Muscle layer of colon (tissue), 2 donors: ENCODE measurements at regions not wholly inside any gene's neighbourhood (a gene's known extent, or its start where the extent isn't known, plus 50 kb on each side); places are given as distances from the start of the nearest gene placed in this dataset.
"Not testable (repeated sequence)": the region's sequence is repeated elsewhere in the genome, so short reads cannot be mapped to it uniquely, and the experiment has no call there.

Experiments used
- H3K27ac ChIP-seq: one replicate; pipeline ENCODE4 v1.7.0; 2013; ENCODE audit warnings: low read depth, mild to moderate bottlenecking, low read length, moderate library complexity
- H3K27me3 ChIP-seq, 2 donors: one replicate each; pipeline ENCODE4 v1.7.0; 2013; ENCODE audit warnings: low read length in 2 of 2, mild to moderate bottlenecking in 2 of 2; ENCODE audit not compliant: insufficient read depth in 2 of 2, control insufficient read depth in 1 of 2
- H3K36me3 ChIP-seq: one replicate; pipeline ENCODE4 v1.7.0; 2013; ENCODE audit warnings: mild to moderate bottlenecking, low read length; ENCODE audit not compliant: insufficient read depth
- H3K4me1 ChIP-seq: one replicate; pipeline ENCODE4 v1.7.0; 2013; ENCODE audit warnings: mild to moderate bottlenecking, low read length; ENCODE audit not compliant: insufficient read depth
- H3K4me3 ChIP-seq, 2 donors: one replicate each; pipeline ENCODE4 v1.7.0; 2013; ENCODE audit warnings: low read length in 2 of 2, low read depth in 1 of 2, mild to moderate bottlenecking in 1 of 2, moderate library complexity in 1 of 2
- H3K9ac ChIP-seq: one replicate; pipeline ENCODE4 v1.7.0; 2013; ENCODE audit warnings: low read length
- H3K9me3 ChIP-seq: one replicate; pipeline ENCODE4 v1.7.0; 2013; ENCODE audit warnings: mild to moderate bottlenecking, low read length
- donor health status: abdominal sarcoma.
- donor health status: Adenocarcinoma of cecum.

DNA sequence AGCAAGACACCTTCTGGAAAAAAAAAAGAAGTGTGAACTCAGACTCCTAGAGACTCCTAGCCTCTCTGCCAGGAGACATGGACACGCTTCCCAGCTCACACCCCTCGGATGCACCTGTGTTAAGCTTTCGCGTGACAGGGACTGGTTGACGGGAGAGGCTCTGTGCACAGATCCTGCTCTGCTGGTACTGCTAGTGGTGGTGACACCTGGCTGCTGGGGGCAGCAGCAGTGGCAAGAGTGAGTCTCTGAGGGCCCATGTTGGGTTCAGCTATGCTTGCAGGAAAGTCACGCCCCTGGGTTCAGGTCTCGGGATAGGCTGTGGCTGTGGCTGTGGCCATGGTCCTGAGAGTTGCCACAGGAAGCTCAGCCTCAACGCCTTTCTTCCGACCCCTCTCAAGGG lies 81.1 kb downstream of the XRCC2 start:
- Histone ChIP-seq H3K9me3 (no peaks in the 10 kb centered on the region), H3K4me1 (no peaks in the 10 kb centered on the region), H3K27me3 (no peaks in the 10 kb centered on the region), H3K36me3 (no peaks in the 10 kb centered on the region), H3K4me3 (no peak overlapping the region), H3K27ac (no peak overlapping the region), H3K9ac (no peak overlapping the region)

DNA sequence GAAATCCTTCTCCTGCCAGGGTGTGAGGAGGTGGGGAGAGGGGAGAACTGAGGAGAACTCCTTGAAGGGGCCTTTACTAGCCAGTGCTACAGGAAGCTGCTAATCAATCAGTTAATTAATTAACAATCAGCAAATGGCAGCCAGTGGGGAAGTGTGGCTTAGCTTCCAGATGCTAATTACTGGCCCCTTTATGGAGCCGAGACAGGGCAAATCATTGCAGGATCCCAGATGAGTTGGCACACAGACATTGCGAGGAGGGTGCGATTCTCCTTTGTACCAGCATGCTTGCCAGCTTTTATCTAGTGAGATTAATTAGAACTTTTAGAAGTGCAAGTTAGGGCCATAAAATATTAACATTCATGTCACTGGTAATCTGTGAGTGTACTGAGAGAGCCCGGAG lies 84.0 kb downstream of the XRCC2 start:
- H3K9ac ChIP-seq: no peak overlapping the region
- H3K36me3 ChIP-seq: no peaks in the 10 kb centered on the region
- H3K4me1 ChIP-seq: no peaks in the 10 kb centered on the region
- no peaks in the 10 kb centered on the region for H3K9me3 ChIP-seq
- no peaks in the 10 kb centered on the region for H3K27me3 ChIP-seq
- no peak overlapping the region for H3K27ac ChIP-seq
- H3K4me3 ChIP-seq: no peak overlapping the region

DNA sequence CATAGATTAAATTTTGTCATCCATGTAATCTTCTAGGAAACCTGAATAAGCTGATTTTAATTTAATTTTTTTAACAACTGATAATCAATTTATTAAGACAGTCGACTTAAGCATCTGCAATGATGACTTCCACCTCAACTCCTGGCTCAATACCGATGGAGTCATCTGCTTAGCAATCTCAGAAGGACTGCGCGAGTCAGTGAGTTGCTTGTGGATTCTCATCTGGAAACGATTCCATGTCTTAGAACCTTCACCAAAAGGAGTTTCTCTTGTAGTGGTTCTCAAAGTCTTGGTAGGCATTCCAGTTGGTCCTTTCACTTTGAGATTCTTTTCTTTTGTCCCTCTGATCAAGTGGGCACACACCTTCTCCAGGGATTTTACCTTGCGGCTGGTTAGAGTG lies 85.5 kb downstream of the XRCC2 start:
- H3K9me3 ChIP-seq: no peaks in the 10 kb centered on the region
- H3K36me3 ChIP-seq: no peaks in the 10 kb centered on the region
- H3K4me3 ChIP-seq: no peak overlapping the region
- no peaks in the 10 kb centered on the region for H3K27me3 ChIP-seq
- H3K4me1 ChIP-seq: no peaks in the 10 kb centered on the region
- H3K27ac ChIP-seq: no peak overlapping the region
- H3K9ac ChIP-seq: no peak overlapping the region

DNA sequence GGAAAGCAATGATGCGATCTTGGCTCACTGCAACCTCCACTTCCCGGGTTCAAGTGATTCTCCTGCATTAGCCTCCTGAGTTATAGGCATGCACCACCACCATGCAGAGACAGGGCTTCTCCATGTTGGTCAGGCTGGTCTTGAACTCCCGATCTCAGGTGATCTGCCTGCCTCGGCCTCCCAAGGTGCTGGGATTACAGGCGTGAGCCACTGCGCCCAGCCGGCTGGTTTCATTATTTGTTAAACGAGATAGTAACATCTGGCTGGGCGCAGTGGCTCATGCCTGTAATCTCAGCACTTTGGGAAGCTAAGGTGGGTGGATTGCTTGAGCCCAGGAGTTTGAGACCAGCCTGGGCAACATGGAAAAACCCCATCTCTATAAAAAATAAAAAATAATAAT lies 86.1 kb downstream of the XRCC2 start:
- not testable (repeated sequence) for H3K27me3 ChIP-seq, H3K27ac ChIP-seq, H3K36me3 ChIP-seq, H3K9me3 ChIP-seq, H3K4me3 ChIP-seq, H3K4me1 ChIP-seq, H3K9ac ChIP-seq

DNA sequence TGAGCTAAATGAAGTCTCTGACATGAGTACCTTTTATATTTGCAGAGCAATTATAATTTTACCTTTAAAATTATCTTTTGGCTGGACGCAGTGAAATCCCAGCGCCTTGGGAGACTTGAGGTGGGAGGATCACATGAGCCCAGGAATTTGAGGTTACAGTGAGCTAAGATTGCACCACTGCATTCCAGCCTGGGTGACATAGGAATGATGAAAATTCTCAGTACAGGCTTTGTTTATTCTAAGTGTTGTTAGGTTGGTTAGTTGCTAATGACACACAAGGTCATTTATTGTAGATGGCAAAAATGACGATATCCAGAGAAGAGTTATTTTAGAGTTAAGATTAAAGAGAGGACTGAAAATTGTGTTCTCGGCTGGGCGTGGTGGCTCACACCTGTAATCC lies 87.6 kb downstream of the XRCC2 start:
- H3K27me3 ChIP-seq: no peaks in the 10 kb centered on the region
- H3K9ac ChIP-seq: no peak overlapping the region
- H3K4me3 ChIP-seq: no peak overlapping the region
- H3K36me3 ChIP-seq: no peaks in the 10 kb centered on the region
- no peaks in the 10 kb centered on the region for H3K9me3 ChIP-seq
- H3K27ac ChIP-seq: no peak overlapping the region
- H3K4me1 ChIP-seq: no peaks in the 10 kb centered on the region

DNA sequence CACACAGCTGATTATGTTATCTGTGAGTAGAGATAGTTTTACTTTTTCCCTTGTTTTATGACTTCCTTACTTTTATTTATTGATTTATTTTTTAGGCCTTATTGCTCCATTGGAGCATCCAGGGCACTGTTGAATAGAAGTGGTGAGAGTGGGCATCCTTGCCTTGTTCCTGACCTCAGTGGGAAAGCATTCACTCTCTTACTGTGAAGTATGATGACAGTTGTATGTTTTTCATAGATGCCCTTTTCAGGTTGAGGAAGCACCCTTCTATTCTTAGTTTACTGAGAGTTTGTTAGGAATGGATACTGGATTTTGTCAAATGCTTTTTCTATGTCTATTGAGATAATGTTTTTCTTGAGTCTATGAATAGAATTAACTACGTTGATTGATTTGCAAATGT lies 88.6 kb downstream of the XRCC2 start:
- no peaks in the 10 kb centered on the region for H3K36me3 ChIP-seq
- H3K27ac ChIP-seq: no peak overlapping the region
- H3K27me3 ChIP-seq: no peaks in the 10 kb centered on the region
- no peak overlapping the region for H3K9ac ChIP-seq
- no peaks in the 10 kb centered on the region for H3K9me3 ChIP-seq
- H3K4me3 ChIP-seq: no peak overlapping the region
- H3K4me1 ChIP-seq: no peaks in the 10 kb centered on the region

DNA sequence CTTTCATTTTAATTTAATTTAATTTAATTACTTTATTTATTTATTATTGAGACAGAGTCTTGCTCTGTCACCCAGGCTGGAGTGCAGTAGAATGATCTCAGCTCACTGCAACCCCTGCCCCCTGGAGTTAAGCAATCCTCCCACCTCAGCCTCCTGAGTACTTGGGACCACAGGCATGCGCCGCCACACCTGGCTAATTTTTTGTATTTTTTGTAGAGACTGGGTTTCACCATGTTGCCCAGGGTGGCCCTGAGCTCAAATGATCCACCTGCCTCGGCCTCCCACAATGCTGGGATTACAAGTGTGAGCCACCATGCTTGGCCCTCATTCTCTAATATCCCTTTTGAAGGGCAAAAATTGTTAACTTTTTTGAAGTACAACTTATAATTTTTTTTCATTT lies 92.9 kb downstream of the XRCC2 start:
- no peak overlapping the region for H3K9ac ChIP-seq
- no peak overlapping the region for H3K4me3 ChIP-seq
- no peaks in the 10 kb centered on the region for H3K9me3 ChIP-seq
- no peaks in the 10 kb centered on the region for H3K27me3 ChIP-seq
- H3K36me3 ChIP-seq: no peaks in the 10 kb centered on the region
- no peak overlapping the region for H3K27ac ChIP-seq
- H3K4me1 ChIP-seq: no peaks in the 10 kb centered on the region

DNA sequence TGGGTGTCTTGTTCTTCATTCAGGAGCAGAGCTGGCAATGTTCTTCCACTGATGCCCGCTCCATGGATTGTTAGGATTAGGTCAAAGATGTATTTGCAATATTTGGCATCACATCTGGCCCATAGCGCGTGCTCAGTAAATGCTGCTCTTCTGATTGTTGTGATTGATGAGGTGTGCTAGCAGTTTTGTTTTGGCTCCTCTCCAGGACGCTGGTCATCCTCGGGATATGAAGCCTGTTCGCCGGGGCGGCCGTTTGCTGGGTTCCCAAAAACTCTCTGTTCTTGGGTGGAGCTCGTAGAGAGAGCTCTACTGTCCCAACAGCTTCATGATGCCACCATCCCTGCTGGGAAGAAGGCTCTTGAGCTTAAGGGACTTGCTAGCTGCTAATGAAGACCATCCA lies 96.9 kb downstream of the XRCC2 start:
- H3K4me1 ChIP-seq: no peaks in the 10 kb centered on the region
- H3K27me3 ChIP-seq: no peaks in the 10 kb centered on the region
- no peak overlapping the region for H3K27ac ChIP-seq
- H3K4me3 ChIP-seq: no peak overlapping the region
- no peaks in the 10 kb centered on the region for H3K36me3 ChIP-seq
- no peak overlapping the region for H3K9ac ChIP-seq
- H3K9me3 ChIP-seq: no peaks in the 10 kb centered on the region

DNA sequence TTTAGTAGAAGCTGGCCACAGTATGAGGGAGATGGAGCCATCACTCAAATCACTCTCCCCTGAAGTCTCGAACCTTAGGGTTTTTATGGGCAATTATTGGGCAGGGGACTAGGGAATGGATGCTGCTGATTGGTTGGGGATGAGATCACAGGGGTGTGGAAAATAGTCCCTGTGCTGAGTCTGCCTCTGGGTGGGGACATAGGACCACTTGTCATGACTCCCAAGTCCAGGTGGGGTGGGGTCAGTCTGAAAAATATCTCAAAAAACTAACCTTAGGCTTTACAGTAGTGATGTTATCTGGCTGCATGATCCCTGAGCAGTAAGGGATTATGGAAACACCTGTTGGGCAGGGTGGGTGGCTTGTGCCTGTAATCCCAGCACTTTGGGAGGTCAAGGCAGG lies 98.6 kb downstream of the XRCC2 start:
- Histone ChIP-seq H3K27ac (no peak overlapping the region), H3K9me3 (no peaks in the 10 kb centered on the region), H3K27me3 (no peaks in the 10 kb centered on the region), H3K9ac (no peak overlapping the region), H3K4me1 (no peaks in the 10 kb centered on the region), H3K36me3 (no peaks in the 10 kb centered on the region), H3K4me3 (no peak overlapping the region)

DNA sequence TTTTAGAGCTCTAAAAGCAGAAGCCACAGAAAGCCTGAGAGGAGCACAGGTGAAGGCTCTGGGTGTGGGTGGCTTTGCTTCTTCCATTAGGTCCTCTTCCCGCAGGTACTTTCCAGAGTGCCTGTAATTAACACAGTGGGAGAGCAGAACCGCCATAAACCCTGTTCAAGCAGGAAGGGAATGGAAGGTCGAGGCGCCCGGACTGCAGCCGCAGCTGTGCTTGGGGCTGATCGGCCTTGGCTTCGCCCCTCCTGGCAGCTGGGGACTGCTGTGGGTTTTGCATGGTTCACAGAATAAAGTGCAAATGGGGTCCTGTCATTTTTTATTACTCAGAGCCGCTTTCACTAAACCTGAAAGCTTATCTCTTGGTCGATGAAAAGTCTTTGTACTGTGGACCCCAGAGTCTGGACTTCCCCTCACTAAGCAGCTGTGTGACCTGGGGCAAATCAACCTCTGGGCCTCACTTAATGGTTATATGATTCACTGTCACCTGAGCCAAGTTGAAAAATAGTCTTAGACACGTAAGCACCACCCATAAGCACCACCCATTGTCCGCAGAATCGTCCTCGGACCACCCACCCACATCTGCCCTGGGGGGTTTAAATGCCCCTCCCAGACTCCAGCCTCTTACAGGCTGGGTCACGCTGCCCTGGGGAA lies 100.9 kb downstream of the XRCC2 start:
- H3K36me3 ChIP-seq: no peaks in the 10 kb centered on the region
- no peak overlapping the region for H3K27ac ChIP-seq
- H3K9ac ChIP-seq: no peak overlapping the region
- no peaks in the 10 kb centered on the region for H3K27me3 ChIP-seq
- no peak overlapping the region for H3K4me3 ChIP-seq
- no peaks in the 10 kb centered on the region for H3K4me1 ChIP-seq
- no peaks in the 10 kb centered on the region for H3K9me3 ChIP-seq

DNA sequence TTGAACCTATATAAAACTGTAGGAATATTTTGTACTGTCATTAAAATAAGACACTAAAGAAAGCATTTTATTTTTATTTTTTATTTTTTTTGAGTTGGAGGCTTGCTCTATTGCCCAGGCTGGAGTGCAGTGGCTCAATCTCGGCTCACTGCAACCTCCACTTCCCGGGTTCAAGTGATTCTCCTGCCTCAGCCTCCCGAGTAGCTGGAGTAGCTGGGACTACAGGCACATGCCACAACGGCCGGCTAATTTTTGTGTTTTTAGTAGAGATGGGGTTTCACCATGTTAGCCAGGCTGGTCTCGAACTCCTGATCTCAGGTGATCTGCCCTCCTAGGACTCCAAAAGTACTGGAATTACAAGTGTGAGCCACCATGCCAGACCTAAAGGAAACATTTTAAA lies 102.8 kb downstream of the XRCC2 start:
- H3K9ac ChIP-seq, H3K4me1 ChIP-seq, H3K36me3 ChIP-seq, H3K27me3 ChIP-seq, H3K9me3 ChIP-seq, H3K4me3 ChIP-seq, H3K27ac ChIP-seq: not testable (repeated sequence)

DNA sequence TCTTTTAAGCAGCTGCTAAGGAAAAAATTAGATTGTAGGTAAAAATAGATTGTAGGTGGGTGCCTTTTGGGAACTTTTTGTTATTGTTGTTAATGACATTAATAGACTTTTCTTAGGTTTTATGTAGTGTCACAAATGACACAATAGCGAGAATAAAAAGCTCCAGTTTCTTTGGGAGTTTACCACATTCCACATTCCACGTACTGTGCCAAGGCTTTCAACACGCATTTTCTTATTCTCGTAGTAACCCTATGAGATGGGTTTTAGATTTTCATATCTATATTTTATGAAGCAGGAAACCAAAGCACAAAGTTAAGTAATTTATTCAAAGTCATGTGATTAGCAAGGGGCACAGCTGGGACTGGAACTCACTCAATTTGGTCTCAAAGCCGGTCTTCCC lies 103.8 kb downstream of the XRCC2 start:
- Histone ChIP-seq H3K4me1 (no peaks in the 10 kb centered on the region), H3K27ac (no peak overlapping the region), H3K9me3 (no peaks in the 10 kb centered on the region), H3K4me3 (no peak overlapping the region), H3K9ac (no peak overlapping the region), H3K27me3 (no peaks in the 10 kb centered on the region), H3K36me3 (no peaks in the 10 kb centered on the region)
